Ovary (tissue), 7 donors: ENCODE measurements at regions not wholly inside any gene's neighbourhood (a gene's known extent, or its start where the extent isn't known, plus 50 kb on each side); places are given as distances from the start of the nearest gene placed in this dataset.
"Not testable (repeated sequence)": the region's sequence is repeated elsewhere in the genome, so short reads cannot be mapped to it uniquely, and the experiment has no call there.

Experiments used
- DNase-seq, 5 donors: peaks; one replicate each; pipeline ENCODE4 v3.0.0-alpha.2; 2019 to 2020
- H3K27ac ChIP-seq, 2 donors: fragments of 200-600 bp; one replicate each; pipeline versions ENCODE4 v1.5.1 to v1.8.0; 2019 to 2022
- H3K27me3 ChIP-seq: fragments of 200-600 bp; one replicate; pipeline ENCODE4 v1.8.0; 2022
- H3K36me3 ChIP-seq: fragments of 200-600 bp; sonication (generic); one replicate; pipeline ENCODE4 v1.5.1; 2019
- H3K4me1 ChIP-seq: one replicate; pipeline ENCODE4 v1.8.1; 2013; ENCODE audit warnings: mild to moderate bottlenecking, moderate library complexity; ENCODE audit not compliant: insufficient read depth
- H3K4me3 ChIP-seq: fragments of 200-600 bp; sonication (generic); one replicate; pipeline ENCODE4 v1.5.1; 2017
- H3K9me3 ChIP-seq, 2 donors: fragments of 200-600 bp in 1 of 2; sonication (generic) in 1 of 2; one replicate each; pipeline versions ENCODE4 v1.5.1 to v1.8.1; 2013 to 2019; ENCODE audit warnings: mild to moderate bottlenecking in 1 of 2, moderate library complexity in 1 of 2
- CTCF ChIP-seq, 3 donors: fragments of 450-650 bp in 2 of 3; fragments of 200-600 bp in 1 of 3; IDR thresholded peaks; one replicate each; pipeline versions ENCODE4 v1.5.1 to v1.8.0; 2016 to 2022; ENCODE audit warnings: antibody characterized with exemption in 3 of 3, mild to moderate bottlenecking in 1 of 3
- EP300 ChIP-seq: sonication (generic); formaldehyde crosslinking; IDR thresholded peaks from one replicate; pipeline ENCODE4 v1.6.1; 2017; ENCODE audit warnings: antibody characterized with exemption
- POLR2A ChIP-seq: fragments of 450-650 bp; IDR thresholded peaks from one replicate; pipeline ENCODE4 v1.6.1; 2017; ENCODE audit warnings: antibody characterized with exemption, mild to moderate bottlenecking, moderate library complexity
- WGBS, 3 donors: extraction: QIAGEN DNeasy Blood & Tissue Kit in 1 of 3; methylation state at CpG; one replicate each; pipeline versions ENCODE4 v1.1.5 to v1.1.7; 2013 to 2017; 5-methylcytosine and 5-hydroxymethylcytosine counted together
- intact Hi-C, 4 donors: fragments of 100-400 bp; cut with DNase I; formaldehyde crosslinking; loops; one replicate each; pipeline versions ENCODE4 v1.11.0 to v1.15.1; 2022 to 2023
- donor health status: DM: no; HTN: no; CAD: no; lungs with moderate emphysema.
- donor health status: DM: no; HTN: no; CAD: no.
- donor health status: Bipolar disorder and iron deficiency.
- donor health status: DM: no; HTN: no; CAD: no.
- donor health status: DM: yes; HTN: yes; CAD: no.

DNA sequence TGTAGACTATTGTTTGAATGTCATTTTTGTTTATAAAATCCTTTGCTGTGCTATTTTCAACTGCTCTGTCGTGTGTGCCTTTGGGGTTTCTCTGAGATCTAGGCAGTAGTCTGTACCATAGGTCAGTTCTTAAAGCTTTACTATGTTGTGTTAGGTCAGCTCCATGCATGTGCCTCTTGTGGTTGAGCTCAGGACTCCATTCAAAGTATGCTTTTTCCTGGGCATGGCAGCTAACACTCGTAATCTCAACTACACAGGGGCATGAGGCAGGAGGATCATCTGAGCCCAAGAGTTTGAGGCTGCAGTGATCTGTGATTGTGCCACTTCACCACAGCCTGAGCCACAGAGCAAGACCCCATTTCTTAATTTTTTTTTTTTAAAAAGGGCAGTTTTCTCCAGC lies 174.4 kb upstream of the SPHKAP start:
- no peak for TF ChIP-seq EP300
- no peak for DNase-seq
- Histone ChIP-seq H3K27me3 (no peaks in the 10 kb centered on the region), H3K9me3 (no peaks in the 10 kb centered on the region), H3K4me1 (no peaks in the 10 kb centered on the region), H3K4me3 (no peak overlapping the region), H3K36me3 (no peaks in the 10 kb centered on the region), H3K27ac (no peak overlapping the region)
- 65 to 89% (median 77%) methylated on average over 2 of the region's 2 CpGs for WGBS, 3 donors
- intact Hi-C loops, result no loop called here

- 89 to 95% (median 90%) methylated on average over 12 of the region's 12 CpGs for WGBS, 3 donors
- H3K27ac ChIP-seq, H3K9me3 ChIP-seq, H3K27me3 ChIP-seq, intact Hi-C loops, H3K4me3 ChIP-seq, DNase-seq, H3K36me3 ChIP-seq, H3K4me1 ChIP-seq: not testable (repeated sequence)
Observed at GRCh38 chr2:228352980-228353379, 171.5 kb upstream of the SPHKAP start.

GRCh38 chr2:228352048-228352447 lies 170.6 kb upstream of the SPHKAP start:
- TF ChIP-seq CTCF (IDR thresholded peaks at IDR 0.05), result no peak
- no peak for TF ChIP-seq POLR2A
- TF ChIP-seq EP300, result no peak
- Histone ChIP-seq H3K27me3 (no peaks in the 10 kb centered on the region), H3K27ac (no peak overlapping the region), H3K4me1 (no peaks in the 10 kb centered on the region), H3K36me3 (no peaks in the 10 kb centered on the region), H3K9me3 (no peaks in the 10 kb centered on the region), H3K4me3 (no peak overlapping the region)
- DNase-seq, result no peak
- intact Hi-C loops, result no loop called here
- 58 to 82% (median 71%) methylated on average over 1 of the region's 1 CpG for WGBS, 3 donors

DNA sequence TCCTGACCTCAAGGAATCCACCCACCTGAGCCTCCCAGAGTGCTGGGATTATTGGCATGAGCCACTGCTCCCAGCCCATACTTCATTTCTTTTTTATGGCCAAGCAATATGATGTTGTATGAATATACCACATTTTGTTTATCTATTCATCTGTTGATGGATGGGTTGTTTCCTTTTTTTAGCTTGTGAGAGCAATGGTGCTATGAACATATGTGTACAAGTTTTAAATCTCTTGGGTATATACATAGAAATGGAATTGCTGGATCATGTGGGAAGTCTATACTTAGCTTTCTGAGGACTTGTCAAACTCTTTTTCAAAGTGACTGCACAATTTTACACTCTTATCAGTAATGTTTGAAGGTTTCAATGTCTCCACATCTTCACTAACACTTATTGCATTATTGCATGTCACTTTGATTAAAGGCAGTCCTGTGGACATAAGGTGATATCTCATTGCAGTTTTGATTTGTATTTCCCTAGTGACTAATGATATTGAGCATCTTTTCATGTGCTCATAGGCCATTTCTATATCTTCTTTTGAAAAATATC lies 167.1 kb upstream of the SPHKAP start:
- Histone ChIP-seq H3K27ac (no peak overlapping the region), H3K9me3 (no peaks in the 10 kb centered on the region), H3K36me3 (no peaks in the 10 kb centered on the region), H3K4me1 (no peaks in the 10 kb centered on the region), H3K27me3 (no peaks in the 10 kb centered on the region), H3K4me3 (no peak overlapping the region)
- no peak for DNase-seq
- TF ChIP-seq CTCF (IDR thresholded peaks at IDR 0.05), result no peak
- no peak for TF ChIP-seq EP300
- no peak for TF ChIP-seq POLR2A
- intact Hi-C loops, result no loop called here

GRCh38 chr2:228344531-228344930 lies 163.0 kb upstream of the SPHKAP start:
- TF ChIP-seq POLR2A (no peak), CTCF (IDR thresholded peaks at IDR 0.05) (no peak), EP300 (no peak)
- H3K27me3 ChIP-seq, result no peaks in the 10 kb centered on the region
- no peak overlapping the region for H3K27ac ChIP-seq
- no peaks in the 10 kb centered on the region for H3K36me3 ChIP-seq
- no peak overlapping the region for H3K4me3 ChIP-seq
- 43 to 54% (median 45%) methylated on average over 2 of the region's 2 CpGs for WGBS, 3 donors
- no peaks in the 10 kb centered on the region for H3K4me1 ChIP-seq
- H3K9me3 ChIP-seq, result no peaks in the 10 kb centered on the region
- DNase-seq, result no peak
- intact Hi-C loops, result no loop called here

DNA sequence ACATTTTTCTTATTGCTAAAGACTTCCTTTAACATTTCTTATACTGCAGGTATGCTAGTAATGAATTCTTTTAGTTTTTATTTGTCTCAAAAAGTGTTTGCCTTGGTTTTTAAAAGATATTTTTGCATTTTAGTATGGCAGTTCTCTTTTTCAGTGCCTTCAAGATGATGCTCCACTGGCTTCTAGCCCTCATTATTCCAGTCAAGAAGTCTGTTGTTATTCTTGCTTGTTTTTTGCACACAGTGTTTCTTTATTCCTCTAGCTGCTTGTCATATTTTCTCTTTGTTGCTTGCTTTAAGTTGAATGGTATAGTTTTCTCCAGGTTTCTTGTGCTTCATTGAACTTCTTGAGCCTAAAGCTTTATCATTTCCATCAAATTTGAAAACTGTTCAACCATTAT lies 158.0 kb upstream of the SPHKAP start:
- no peaks in the 10 kb centered on the region for H3K9me3 ChIP-seq
- no peaks in the 10 kb centered on the region for H3K4me1 ChIP-seq
- H3K36me3 ChIP-seq, result no peaks in the 10 kb centered on the region
- intact Hi-C loops, result no loop called here
- DNase-seq, result no peak
- TF ChIP-seq POLR2A (no peak), EP300 (no peak), CTCF (IDR thresholded peaks at IDR 0.05) (no peak)
- no peak overlapping the region for H3K27ac ChIP-seq
- H3K4me3 ChIP-seq, result no peak overlapping the region
- H3K27me3 ChIP-seq, result no peaks in the 10 kb centered on the region
